ENCODE measurements at regions not wholly inside any gene's neighbourhood (a gene's known extent, or its start where the extent isn't known, plus 50 kb on each side); places are given as distances from the start of the nearest gene placed in this dataset.

- H3K9ac ChIP-seq (ENCODE audit: low read length): no peak overlapping the region
- no CpG with 5 or more reads among the region's 3 CpGs for WGBS (ENCODE audit: insufficient coverage)
- H3K4me1 Mint-ChIP-seq: no peaks in the 10 kb centered on the region
- H3K4me1 ChIP-seq (ENCODE audit: control insufficient read depth in 2 of 2, insufficient read depth in 2 of 2, low read length in 2 of 2): no peaks in the 10 kb centered on the region
- no peaks in the 10 kb centered on the region for H3K9me3 Mint-ChIP-seq (ENCODE audit: insufficient read depth)
- H3K9me3 ChIP-seq (ENCODE audit: control extremely low read depth in 1 of 3, control insufficient read depth in 2 of 3, insufficient read depth in 1 of 3, low read length in 2 of 3): peaks cover 0 to 9% (median 0%) of the 10 kb centered on the region in 3 donors
- H3K36me3 ChIP-seq (replicated peaks in 1 of 2; ENCODE audit: control extremely low read depth in 1 of 2, control insufficient read depth in 1 of 2, extremely low read depth in 1 of 2, insufficient read depth in 2 of 2, low read length in 1 of 2): no peaks in the 10 kb centered on the region
- H3K27me3 ChIP-seq (replicated peaks in 1 of 4; ENCODE audit: control extremely low read depth in 1 of 4, control insufficient read depth in 3 of 4, insufficient read depth in 4 of 4, low read length in 3 of 4): no peaks in the 10 kb centered on the region
- peaks cover 27% of the 10 kb centered on the region for H3K27me3 Mint-ChIP-seq
- H2AFZ ChIP-seq (ENCODE audit: insufficient read depth, low read depth, low read length, poor library complexity, severe bottlenecking): no peak overlapping the region
- H3K4me3 Mint-ChIP-seq: no peak overlapping the region
- ChIA-PET CTCF (interaction anchor here (1.5 to 2.0 kb wide), 2 partner anchors 8 to 11 kb away, joined by 4 to 7 read pairs; no protein-coding TSS in a partner anchor), POLR2A (no interaction called here)
- H4K20me1 ChIP-seq (ENCODE audit: control insufficient read depth, insufficient read depth, low read length, poor library complexity, severe bottlenecking): no peaks in the 10 kb centered on the region
- H3K4me3 ChIP-seq (ENCODE audit: control extremely low read depth in 1 of 5, extremely low read depth in 1 of 5, insufficient read depth in 1 of 5, low read depth in 2 of 5, low read length in 4 of 5): no peak overlapping the region
- ATAC-seq (ENCODE audit: low read depth) (no peak), DNase-seq (no peak)
- no peak overlapping the region for H3K27ac Mint-ChIP-seq
- no peak overlapping the region for H3K27ac ChIP-seq (ENCODE audit: low read length in 2 of 2)
- intact Hi-C loops (cut with micrococcal nuclease): no loop called here
- no peaks in the 10 kb centered on the region for H3K79me2 ChIP-seq (ENCODE audit: control insufficient read depth, insufficient read depth, low read length)
- TF ChIP-seq EZH2 (IDR thresholded peaks at IDR 0.05; ENCODE audit: borderline replicate concordance, insufficient read depth, low read depth, low read length, poor library complexity, severe bottlenecking): no peak
- TF ChIP-seq, protein P1, sequence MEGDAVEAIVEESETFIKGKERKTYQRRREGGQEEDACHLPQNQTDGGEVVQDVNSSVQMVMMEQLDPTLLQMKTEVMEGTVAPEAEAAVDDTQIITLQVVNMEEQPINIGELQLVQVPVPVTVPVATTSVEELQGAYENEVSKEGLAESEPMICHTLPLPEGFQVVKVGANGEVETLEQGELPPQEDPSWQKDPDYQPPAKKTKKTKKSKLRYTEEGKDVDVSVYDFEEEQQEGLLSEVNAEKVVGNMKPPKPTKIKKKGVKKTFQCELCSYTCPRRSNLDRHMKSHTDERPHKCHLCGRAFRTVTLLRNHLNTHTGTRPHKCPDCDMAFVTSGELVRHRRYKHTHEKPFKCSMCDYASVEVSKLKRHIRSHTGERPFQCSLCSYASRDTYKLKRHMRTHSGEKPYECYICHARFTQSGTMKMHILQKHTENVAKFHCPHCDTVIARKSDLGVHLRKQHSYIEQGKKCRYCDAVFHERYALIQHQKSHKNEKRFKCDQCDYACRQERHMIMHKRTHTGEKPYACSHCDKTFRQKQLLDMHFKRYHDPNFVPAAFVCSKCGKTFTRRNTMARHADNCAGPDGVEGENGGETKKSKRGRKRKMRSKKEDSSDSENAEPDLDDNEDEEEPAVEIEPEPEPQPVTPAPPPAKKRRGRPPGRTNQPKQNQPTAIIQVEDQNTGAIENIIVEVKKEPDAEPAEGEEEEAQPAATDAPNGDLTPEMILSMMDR (IDR thresholded peaks at IDR 0.05): no peak
- H3K4me2 ChIP-seq (replicated peaks; ENCODE audit: low read depth, low read length, poor library complexity, severe bottlenecking): no peak overlapping the region
Measured at GRCh38 chr6:152896923-152897322, 85.9 kb downstream of the FBXO5 start.

GRCh38 chr6:152897807-152898399, 84.9 kb downstream of the FBXO5 start:
- intact Hi-C loops (cut with micrococcal nuclease): no loop called here
- POLR2A ChIA-PET: no interaction called here

More at GRCh38 chr6:152897807-152898399, 84.9 kb downstream of the FBXO5 start:
- Mint-ChIP-seq H3K27me3 (peaks cover 23% of the 10 kb centered on the region), H3K27ac (no peak overlapping the region), H3K4me3 (no peak overlapping the region), H3K9me3 (ENCODE audit: insufficient read depth) (no peaks in the 10 kb centered on the region), H3K4me1 (no peaks in the 10 kb centered on the region)
- no peak overlapping the region for H3K27ac ChIP-seq (ENCODE audit: low read length in 2 of 2)
- no peak overlapping the region for H2AFZ ChIP-seq (ENCODE audit: insufficient read depth, low read depth, low read length, poor library complexity, severe bottlenecking)
- H4K20me1 ChIP-seq (ENCODE audit: control insufficient read depth, insufficient read depth, low read length, poor library complexity, severe bottlenecking): no peaks in the 10 kb centered on the region
- WGBS (ENCODE audit: insufficient coverage): 52% methylated on average over 12 of the region's 16 CpGs
- no peak overlapping the region for H3K9ac ChIP-seq (ENCODE audit: low read length)
- H3K27me3 ChIP-seq (replicated peaks in 1 of 4; ENCODE audit: control extremely low read depth in 1 of 4, control insufficient read depth in 3 of 4, insufficient read depth in 4 of 4, low read length in 3 of 4): no peaks in the 10 kb centered on the region
- CTCF ChIA-PET: interaction anchor here (0.8 to 2.0 kb wide), 3 partner anchors 7 to 39 kb away, joined by 3 to 7 read pairs (median 4); no protein-coding TSS in a partner anchor
- DNase-seq: peak; percentile 47
- TF ChIP-seq EZH2 (IDR thresholded peaks at IDR 0.05; ENCODE audit: borderline replicate concordance, insufficient read depth, low read depth, low read length, poor library complexity, severe bottlenecking): no peak
- TF ChIP-seq, protein P1 (IDR thresholded peaks at IDR 0.05): peak; percentile 81
- no peaks in the 10 kb centered on the region for H3K79me2 ChIP-seq (ENCODE audit: control insufficient read depth, insufficient read depth, low read length)
- peaks cover 0 to 9% (median 0%) of the 10 kb centered on the region in 3 donors for H3K9me3 ChIP-seq (ENCODE audit: control extremely low read depth in 1 of 3, control insufficient read depth in 2 of 3, insufficient read depth in 1 of 3, low read length in 2 of 3)
- H3K4me2 ChIP-seq (replicated peaks; ENCODE audit: low read depth, low read length, poor library complexity, severe bottlenecking): no peak overlapping the region
- no peaks in the 10 kb centered on the region for H3K4me1 ChIP-seq (ENCODE audit: control insufficient read depth in 2 of 2, insufficient read depth in 2 of 2, low read length in 2 of 2)
- no peaks in the 10 kb centered on the region for H3K36me3 ChIP-seq (replicated peaks in 1 of 2; ENCODE audit: control extremely low read depth in 1 of 2, control insufficient read depth in 1 of 2, extremely low read depth in 1 of 2, insufficient read depth in 2 of 2, low read length in 1 of 2)
- ATAC-seq (ENCODE audit: low read depth): peak; percentile 64
- H3K4me3 ChIP-seq (ENCODE audit: control extremely low read depth in 1 of 5, extremely low read depth in 1 of 5, insufficient read depth in 1 of 5, low read depth in 2 of 5, low read length in 4 of 5): no peak overlapping the region
